GM21390 (cell line): ENCODE measurements at regions not wholly inside any gene's neighbourhood (a gene's known extent, or its start where the extent isn't known, plus 50 kb on each side); places are given as distances from the start of the nearest gene placed in this dataset.
"Not testable (repeated sequence)": the region's sequence is repeated elsewhere in the genome, so short reads cannot be mapped to it uniquely, and the experiment has no call there.

Experiments used
- ATAC-seq: cut with Tn5 transposase; IDR thresholded peaks from one replicate; pipeline ENCODE4 v1.9.1; 2021; ENCODE audit not compliant: unreplicated experiment

DNA sequence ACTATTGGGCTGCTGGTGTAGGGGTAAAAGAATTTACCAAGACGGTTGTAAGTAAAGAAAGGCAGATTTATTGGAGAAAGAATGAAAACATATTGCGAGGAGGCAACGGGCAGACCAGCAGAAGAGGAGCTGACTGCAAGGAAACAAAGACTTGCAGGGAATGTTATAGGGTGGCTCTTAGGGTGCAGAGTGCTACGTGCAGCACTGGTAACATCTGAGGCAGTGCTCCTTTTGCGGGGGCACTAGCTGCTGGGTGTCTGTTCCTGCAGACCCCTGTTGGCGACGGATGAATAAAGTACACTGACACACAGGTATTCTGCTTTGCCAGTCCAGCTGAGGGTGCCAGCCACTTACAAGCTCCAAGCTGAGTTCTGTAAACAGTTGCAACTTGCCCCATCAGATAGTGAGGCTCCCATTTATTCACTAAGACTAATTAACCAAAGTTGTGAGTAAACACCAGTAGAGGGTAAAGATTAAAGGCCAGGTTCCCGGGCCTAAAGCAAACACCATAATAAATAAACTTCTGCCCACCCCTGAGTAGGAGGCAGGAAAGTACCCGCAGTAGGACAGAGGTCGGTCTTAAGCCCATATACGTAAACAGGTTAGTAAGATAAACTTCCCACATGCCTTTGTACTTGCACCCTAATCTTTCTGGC, 140.2 kb upstream of the KCNK1 start:
- ATAC-seq, result no peak

DNA sequence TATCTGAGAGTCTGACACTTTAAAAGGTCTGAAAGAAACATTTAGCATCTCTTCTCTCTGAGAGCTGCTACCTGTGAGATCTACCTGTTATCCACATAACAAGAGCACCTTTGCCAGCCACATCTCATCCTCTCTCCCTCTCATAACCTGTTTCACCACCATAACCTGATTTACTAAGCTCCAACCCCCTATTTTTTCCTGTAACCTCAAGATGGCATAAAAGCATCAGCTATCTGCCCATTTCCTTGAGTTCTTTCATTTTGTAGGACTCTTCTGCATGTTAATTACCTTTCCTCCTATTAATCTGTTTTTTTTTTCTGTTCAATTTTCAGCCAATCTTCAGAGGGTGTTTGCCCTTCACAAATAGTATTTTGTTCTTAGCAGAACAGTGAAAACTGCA, 136.5 kb upstream of the KCNK1 start:
- no peak for ATAC-seq

DNA sequence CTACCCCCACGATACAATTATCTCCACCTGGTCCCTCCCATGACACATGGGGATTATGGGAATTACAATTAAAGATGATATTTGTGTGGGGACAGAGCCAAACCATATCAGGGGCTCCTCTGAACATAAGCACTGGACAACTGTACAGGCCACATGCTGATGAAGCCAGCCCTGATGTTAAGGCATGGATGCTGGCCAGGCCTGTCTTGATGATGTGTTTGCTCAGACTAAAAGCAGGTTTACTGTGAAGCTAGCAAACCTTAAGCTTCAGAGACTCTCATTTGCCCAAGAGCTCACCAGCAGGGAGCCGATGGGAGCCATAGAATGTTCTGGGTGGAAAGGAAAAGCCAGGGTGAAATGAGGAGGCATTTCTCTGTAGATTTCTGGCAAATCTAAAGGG, 135.3 kb upstream of the KCNK1 start:
- ATAC-seq, result no peak

DNA sequence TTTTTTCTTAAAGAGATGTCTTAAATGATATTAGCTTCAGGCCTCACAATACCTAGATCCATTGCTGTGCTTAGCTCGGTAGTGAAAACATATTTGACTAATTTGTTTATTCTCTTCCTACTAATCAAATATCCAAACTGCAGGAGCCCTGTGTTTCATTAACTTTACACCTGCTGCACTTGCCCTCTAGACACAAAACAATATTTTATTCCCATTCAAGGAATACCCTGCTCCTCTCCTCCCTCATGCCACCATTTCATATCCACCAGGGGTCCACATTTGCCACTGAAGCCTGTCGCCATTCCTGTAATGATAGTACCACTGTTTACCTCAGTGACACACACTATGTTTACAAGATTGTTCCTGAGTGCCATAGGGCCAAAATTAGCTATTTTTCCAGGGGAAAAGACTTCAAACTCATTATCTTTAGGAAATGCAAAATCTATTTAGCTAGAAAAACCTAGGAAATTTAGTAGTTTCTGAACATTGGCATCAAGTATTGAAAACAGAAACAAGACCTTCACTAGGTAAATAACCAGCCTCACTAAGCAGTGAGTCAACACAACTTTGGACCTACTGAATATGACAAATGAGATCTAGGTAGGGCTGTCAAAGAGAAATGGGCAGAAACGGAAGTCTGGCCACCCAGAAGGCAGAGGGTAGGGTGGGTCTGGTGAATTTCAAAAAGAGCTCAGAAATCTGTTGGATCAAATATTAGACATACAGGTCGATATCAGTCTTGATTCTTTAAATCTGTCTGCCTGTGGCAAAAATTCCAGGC, 134.6 kb upstream of the KCNK1 start:
- ATAC-seq, result no peak

DNA sequence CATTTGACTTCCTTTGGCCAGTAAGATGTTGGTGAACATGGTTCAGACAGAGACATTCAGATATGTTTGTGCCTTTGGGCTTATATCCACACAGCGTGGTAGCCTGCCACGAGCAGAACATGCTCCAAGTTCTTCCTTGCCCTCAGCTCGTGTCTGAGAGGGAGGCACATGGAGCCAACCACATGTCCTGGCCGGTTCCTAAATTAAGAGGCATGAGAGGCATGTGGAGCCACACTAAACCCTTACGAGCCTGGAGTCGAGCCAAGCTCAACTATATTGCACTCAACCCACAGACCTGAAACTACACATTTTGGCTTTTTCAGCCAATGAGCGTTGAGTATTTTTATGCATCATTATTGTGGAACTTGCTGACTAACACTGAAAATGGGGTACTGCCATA, 133.7 kb upstream of the KCNK1 start:
- ATAC-seq, result no peak

DNA sequence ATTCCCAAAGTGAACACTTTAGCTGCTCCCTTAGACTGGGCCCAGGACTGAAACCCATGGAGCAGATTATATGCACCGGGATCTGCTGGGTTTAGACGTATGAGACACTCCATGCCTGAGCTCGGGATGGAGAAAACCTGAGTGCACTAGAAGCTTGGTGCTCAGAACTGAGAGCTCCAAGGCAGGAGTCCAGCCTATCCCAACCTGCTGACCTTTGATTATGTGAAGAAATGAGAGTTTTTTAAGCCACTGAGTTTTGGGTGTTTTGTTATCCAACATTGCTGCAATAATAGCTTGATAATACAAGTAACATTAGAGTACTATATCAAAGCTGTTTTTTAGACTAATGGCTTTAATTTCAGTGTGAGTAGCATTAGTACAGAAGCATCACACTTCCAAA, 131.5 kb upstream of the KCNK1 start:
- no peak for ATAC-seq

DNA sequence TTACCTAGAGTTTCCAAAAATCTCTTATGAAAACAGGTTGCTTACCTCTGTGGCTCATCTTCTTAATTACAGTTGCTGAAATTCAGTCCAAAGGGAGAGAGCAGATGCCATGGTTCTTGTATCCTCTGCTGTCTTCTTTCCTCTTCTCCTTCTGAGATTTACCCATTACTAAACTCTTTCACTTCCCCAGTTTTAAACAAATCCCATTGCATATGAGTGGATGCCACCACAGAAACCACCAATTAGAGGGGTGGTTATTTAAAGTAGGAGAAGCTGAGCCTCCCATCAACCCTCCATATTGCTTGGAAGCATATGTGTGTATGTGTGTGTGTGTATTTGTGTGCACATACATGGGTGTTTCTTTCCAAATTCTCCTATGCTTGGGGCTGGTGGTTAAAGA, 128.5 kb upstream of the KCNK1 start:
- no peak for ATAC-seq

DNA sequence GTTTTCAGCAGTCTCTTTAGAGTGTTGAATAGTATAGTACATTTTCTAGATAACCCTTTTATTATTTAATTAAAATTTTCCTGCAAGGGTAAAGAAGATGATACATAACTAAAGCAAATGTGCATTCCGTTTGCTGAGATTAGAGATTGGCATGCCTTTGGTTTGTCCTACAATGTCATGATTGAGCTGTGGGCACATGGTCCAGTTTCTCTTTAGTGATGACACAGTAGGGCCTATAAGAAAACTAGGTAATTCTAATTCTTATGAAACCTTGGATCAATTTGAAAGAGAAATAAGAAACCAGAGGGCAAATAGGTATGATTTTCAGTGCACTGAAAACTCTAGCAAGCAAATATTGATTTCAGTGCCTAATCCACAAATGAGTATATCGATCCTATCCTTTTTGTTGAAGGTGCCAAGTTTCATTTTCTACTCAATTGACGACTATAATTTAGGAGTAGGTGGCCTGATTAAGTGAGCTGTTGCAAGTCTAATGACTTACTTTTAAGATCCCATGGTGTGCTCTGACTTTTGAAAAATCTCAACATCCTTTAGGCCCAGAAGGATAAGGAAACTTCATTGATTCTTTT, 128.0 kb upstream of the KCNK1 start:
- no peak for ATAC-seq

DNA sequence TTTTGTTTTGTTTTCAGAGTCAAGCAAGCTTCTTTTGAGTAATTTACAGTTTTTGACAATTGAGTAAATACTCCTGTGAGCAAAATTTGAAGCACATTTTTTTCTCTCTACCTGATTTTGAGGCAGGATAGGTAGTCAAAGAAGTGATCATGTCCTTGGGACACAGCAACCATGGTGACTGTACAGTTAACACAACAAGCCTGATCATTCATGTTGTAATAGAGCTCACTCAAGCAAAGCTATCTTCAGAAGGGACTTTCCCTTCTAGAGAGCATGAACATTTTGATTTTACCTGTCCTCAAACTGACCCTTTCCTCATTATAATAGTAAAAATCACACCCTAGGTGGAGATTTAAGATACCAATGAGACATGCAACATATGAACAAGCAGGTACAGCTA, 126.5 kb upstream of the KCNK1 start:
- no peak for ATAC-seq

DNA sequence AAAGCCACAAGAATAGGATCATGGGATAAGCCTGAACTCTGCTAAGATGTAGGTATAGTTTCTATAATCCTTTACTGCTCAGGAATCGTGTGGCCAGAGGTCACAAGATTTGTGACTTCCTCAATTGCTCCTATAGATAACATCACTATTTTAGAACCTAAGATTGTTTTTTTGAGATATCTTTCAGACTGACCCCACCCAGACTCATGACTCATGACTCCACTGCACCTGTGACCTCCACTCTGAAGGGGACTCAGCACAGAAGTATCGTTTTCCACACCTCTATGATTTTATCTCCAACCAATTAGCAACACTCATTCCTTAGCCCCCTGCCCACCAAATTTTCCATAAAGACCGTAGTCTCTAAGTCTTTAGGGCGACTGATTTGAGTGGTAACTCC, 124.5 kb upstream of the KCNK1 start:
- no peak for ATAC-seq

DNA sequence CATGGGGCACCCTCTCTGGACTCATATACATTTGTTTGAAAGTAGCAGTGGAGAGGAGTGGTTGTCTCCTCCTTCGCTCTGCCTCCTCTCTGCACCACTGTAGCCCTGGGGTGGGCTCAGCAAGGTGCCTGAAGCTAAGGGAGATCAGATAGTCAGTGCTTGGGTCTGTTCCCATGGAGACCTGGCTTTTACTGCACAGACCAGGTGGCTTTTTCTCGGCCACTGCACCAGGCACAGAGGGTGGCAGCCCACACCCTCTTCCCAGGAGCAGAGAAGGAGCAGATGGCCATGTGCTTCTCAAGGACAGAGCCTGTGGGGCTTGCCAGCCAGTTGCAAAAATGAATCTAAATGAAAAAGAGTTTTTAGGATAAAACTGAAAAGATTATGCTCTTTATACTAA, 123.4 kb upstream of the KCNK1 start:
- no peak for ATAC-seq

DNA sequence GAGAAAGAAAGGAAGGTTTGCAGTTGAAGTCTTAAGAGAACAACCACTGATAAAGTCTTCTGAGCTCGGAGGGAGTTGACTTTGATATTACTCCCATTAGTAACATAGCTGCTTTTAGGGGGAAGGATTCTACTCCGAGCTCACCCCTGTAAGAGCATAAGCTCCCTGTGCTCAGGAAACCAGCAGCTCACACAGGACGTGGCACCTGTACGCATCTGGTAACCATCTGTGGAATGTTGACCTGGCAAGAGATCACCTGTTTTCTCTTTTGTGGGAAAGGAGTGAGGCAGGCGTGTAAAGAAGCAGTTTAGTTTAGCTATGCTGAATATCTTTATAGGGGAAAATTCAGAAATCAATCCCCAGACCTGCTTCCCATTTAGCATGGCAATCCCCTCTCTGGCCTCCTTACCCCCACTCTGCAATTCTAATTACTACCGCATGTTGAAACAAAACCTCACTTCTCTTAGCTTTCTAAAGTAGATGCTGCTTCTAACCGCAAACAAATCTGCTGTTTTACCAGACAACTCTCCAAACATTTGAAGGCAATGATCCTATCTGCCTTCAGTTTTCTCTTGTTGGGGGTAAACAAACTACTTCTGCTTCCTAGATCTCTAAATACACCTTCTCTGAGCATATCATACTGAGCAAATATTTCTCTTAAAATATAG, 121.8 kb upstream of the KCNK1 start:
- ATAC-seq, result no peak

DNA sequence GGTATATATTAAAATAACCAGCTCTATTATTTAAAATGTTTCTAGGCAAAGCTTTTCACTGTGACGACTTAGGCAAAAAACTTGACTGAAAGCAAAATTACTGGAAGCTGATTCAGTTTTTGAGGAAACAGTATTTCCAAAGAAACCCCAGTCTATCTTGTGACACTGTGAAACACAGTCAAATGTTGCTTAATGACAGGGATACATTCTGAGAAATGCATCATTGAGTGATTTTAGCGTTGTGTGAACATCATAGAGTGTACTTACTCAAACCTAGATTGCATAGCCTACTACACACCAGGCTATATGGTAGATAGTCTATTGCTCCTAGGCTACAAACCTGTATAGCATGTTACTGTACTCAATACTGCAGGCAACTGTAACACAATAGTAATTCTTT, 116.9 kb upstream of the KCNK1 start:
- ATAC-seq, result no peak

DNA sequence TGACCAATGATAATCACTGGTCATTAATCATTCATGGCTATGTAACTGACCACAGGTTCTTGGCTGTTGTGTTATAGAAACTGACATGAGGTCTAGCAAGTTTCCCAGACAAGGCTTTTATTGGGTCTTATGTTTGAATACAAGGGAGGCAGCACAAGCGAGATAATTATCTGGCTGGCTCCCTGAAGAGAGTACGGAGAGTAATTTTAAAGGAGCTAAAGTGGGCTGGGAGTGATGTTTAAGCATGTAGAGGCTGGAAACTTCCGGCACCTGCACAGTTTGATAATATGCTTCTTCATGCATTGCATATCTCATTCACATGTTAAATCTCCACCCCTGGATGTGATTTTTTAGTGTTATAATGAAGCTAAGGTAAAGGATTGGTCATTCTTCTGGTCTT, 116.2 kb upstream of the KCNK1 start:
- ATAC-seq, result no peak

DNA sequence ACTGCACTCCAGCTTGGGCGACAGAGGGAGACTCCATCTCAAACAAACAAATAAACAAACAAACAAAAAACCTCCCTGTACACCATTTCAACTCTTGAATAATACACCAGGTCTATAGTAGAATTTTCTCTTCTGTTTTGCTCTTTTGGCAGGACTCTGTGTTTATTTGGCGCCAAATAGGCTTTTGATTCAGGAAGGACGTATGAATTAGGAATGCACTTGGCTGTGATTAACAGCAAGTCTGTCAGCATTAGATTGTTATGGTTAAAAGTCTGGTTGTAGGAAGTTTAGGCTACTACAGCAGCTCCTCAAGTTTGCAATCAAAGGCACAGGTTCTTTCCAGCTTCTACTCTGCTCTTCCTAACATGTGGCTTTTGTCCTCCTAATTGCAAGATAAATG, 113.8 kb upstream of the KCNK1 start:
- ATAC-seq, result no peak

DNA sequence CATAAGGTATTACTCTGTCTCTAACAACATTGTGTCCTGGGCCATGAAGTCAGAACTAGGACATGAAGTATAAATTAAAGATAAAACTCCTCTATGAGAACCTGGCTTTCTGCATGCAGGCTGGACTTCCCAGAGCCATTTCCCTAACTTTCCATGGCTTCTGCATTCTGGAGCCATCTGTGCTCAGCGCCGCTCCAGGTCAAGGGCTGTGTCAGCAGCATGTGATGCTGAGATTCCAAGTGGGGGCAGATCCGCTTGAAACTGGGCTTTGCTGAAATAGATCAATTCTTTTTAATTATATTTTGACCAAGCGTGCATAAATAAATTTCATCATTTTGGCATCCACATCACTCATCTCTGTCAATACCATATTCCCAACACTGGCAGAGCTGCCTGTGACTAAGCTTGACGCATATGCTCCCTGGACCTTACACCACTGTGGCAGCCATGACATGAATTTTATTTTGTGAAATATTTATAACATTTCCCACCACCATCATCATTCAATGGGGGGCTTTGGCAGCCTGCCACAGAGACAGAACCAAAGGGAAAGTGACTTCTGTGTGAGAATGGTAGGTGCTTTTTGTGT, 110.4 kb upstream of the KCNK1 start:
- no peak for ATAC-seq

DNA sequence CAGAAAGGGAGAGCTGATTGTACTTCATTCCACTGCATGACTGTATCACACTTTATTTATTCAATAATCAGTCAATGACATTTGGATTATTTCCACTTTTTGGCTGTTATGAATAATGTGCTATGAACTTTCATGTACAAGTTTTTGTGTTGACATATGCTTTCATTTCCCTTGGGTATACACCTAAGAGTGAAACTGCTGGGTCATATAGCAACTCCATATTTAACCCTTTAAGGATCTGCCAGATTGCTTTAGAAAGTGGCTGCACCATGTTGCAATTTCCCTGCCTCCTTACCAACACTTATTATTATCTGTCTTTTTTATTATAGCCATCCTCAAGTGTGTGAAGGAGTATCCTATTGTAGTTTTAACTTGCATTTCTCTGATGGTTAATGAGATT, 108.8 kb upstream of the KCNK1 start:
- no peak for ATAC-seq

DNA sequence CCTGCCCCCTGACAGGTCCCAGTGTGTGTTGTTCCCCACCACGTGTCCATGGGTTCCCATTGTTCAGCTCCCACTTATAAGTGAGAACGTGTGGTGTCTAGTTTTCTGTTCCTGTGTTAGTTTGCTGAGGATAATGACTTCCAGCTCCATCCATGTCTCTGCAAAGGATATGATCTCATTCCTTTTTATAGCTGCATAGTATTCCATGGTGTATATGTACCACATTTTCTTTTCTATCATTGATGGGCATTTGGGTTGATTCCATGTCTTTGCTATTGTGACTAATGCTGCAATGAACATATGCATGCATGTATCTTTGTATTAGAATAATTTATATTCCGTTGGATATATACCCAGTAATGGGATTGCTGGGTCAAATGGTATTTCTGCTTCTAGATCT, 108.0 kb upstream of the KCNK1 start:
- ATAC-seq, result not testable (repeated sequence)

DNA sequence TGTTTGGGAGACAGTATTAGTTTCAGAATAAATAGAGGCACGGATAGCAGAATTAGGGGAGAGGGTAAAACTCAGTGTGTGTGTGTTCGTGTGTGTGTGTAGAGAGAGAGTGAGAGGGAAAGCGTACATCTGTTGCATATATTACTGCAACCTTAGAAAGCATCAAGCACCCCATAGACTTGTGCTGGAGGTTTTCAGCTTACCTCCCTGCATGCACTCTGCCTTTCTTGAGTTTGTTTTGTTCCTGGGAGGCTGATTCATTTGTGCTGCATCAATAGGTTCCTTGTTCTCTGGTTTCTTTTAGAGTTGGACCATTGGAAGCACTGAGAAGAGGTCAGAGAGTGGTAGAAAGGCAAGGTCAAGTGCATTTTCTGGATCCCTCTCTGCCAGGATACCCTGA, 104.4 kb upstream of the KCNK1 start:
- ATAC-seq, result no peak

DNA sequence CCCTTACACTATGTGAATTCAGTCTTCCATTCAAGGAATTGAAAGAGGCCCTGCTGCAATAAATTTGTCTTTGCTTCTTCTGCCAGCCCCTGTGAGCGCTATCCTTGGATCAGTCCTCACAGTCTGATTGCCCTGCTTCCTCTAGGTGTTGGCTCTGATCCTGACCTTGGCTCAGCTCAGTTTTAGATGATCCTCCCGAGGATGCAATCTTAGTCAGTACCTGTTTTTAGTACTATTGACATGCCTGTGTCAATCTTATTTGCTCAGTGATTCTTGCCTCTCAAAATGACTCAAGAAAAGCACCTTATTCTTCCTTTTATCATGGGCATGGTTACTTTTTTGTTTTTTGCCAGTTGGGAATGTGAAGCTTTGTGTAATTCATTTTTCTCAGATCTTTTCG, 101.4 kb upstream of the KCNK1 start:
- no peak for ATAC-seq

DNA sequence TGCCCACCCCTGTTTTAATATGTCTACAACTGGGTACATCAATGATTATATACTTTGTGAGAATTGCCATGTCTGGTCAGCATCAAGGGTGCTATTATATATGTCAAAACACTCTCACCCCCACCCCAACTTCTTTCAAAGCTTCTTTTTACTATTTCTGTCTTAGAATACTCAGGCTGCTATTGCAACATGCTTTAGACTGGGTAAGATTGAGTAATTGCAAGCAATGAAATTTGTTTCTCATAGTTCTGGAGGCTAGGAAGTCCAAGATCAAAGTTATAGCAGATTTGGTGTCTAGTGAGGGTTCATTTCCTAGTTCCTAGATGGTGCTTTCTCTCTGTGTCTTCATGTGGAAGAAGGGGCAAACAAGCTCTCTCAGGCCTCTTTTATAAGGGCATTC, 100.5 kb upstream of the KCNK1 start:
- ATAC-seq, result no peak

DNA sequence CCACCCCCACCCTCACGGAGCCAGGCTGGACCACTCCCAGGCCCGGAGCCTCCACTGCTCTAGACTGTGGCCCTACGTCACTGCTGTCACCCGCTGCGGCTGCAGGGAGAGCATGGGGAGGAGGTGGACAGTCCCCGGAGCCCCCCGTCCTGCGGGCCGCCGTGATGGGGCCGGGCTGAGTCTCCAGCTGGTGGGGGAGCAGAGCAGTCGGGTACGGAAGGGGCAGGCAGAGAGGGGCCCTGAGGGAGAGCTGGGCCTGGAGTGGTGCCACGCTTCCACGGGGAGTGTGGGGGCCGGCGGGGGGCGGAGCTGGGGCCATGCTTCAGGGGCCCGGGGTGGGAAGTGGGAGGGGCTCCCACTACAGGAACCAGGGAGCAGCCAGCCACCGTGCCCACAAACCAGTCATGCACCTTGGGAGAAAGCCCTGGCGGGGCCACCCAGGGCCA, 98.9 kb upstream of the KCNK1 start:
- no peak for ATAC-seq
